H9 (cell line): ENCODE measurements at regions not wholly inside any gene's neighbourhood (a gene's known extent, or its start where the extent isn't known, plus 50 kb on each side); places are given as distances from the start of the nearest gene placed in this dataset.

Source experiments
- DNase-seq: peaks from one replicate; pipeline ENCODE4 v3.0.0-alpha.2; 2017
- H2AFZ ChIP-seq: one replicate; pipeline ENCODE4 v1.6.1; 2013; ENCODE audit warnings: mild to moderate bottlenecking, low read length, control low read depth, moderate library complexity
- H2AK5ac ChIP-seq: 2 replicates; pipeline ENCODE4 v1.6.1; 2013; ENCODE audit warnings: low read length, control low read depth, mixed read lengths; ENCODE audit not compliant: insufficient read length
- H2BK120ac ChIP-seq: one replicate; pipeline ENCODE4 v1.6.1; 2013; ENCODE audit warnings: low read depth, mild to moderate bottlenecking, low read length, control low read depth, inconsistent platforms; ENCODE audit not compliant: poor library complexity, severe bottlenecking
- H2BK12ac ChIP-seq: 2 replicates; pipeline ENCODE4 v1.6.1; 2013; ENCODE audit warnings: low read length, control low read depth, mixed read lengths, low read depth; ENCODE audit not compliant: insufficient read length
- H2BK15ac ChIP-seq: 2 replicates; pipeline ENCODE4 v1.6.1; 2013; ENCODE audit warnings: low read depth, low read length, control low read depth
- H2BK20ac ChIP-seq: one replicate; pipeline ENCODE4 v1.6.1; 2013; ENCODE audit warnings: low read depth, mild to moderate bottlenecking, low read length, control low read depth, inconsistent platforms; ENCODE audit not compliant: poor library complexity, severe bottlenecking
- H2BK5ac ChIP-seq: 2 replicates; pipeline ENCODE4 v1.6.1; 2013; ENCODE audit warnings: low read length, control low read depth, mixed read lengths; ENCODE audit not compliant: insufficient read length
- H3K14ac ChIP-seq: 2 replicates; pipeline ENCODE4 v1.6.1; 2013; ENCODE audit warnings: low read length, control low read depth; ENCODE audit not compliant: insufficient read depth
- H3K18ac ChIP-seq: 2 replicates; pipeline ENCODE4 v1.6.1; 2013; ENCODE audit warnings: low read depth, mild to moderate bottlenecking, mixed read lengths, low read length, control low read depth; ENCODE audit not compliant: insufficient read length
- H3K23ac ChIP-seq: 2 replicates; pipeline ENCODE4 v1.6.1; 2013; ENCODE audit warnings: low read length, control low read depth, mixed read lengths, low read depth; ENCODE audit not compliant: insufficient read length
- H3K23me2 ChIP-seq: 2 replicates; pipeline ENCODE4 v1.6.1; 2013; ENCODE audit warnings: low read depth, mild to moderate bottlenecking, mixed read lengths, low read length, control low read depth; ENCODE audit not compliant: insufficient read length, poor library complexity, severe bottlenecking
- H3K27ac ChIP-seq: 2 replicates; pipeline ENCODE4 v1.5.1; 2013; ENCODE audit warnings: low read length, control low read depth, mixed read lengths, low read depth; ENCODE audit not compliant: insufficient read length
- H3K27me3 ChIP-seq: 2 replicates; pipeline ENCODE4 v1.6.1; 2013; ENCODE audit warnings: low read length, control low read depth, inconsistent platforms; ENCODE audit not compliant: insufficient read depth
- H3K4ac ChIP-seq: 2 replicates; pipeline ENCODE4 v1.6.1; 2013; ENCODE audit warnings: low read depth, mild to moderate bottlenecking, control low read depth, inconsistent platforms, low read length, moderate library complexity
- H3K4me1 ChIP-seq: 2 replicates; pipeline ENCODE4 v1.6.1; 2013; ENCODE audit warnings: low read length, control low read depth, inconsistent platforms; ENCODE audit not compliant: insufficient read depth
- H3K4me2 ChIP-seq: 2 replicates; pipeline ENCODE4 v1.6.1; 2013; ENCODE audit warnings: low read length, control low read depth, mixed read lengths; ENCODE audit not compliant: insufficient read length, insufficient read depth
- H3K56ac ChIP-seq: 2 replicates; pipeline ENCODE4 v1.6.1; 2013; ENCODE audit warnings: low read depth, mild to moderate bottlenecking, mixed read lengths, low read length, control low read depth; ENCODE audit not compliant: insufficient read length
- H3K79me1 ChIP-seq: 2 replicates; pipeline ENCODE4 v1.6.1; 2013; ENCODE audit warnings: low read depth, mild to moderate bottlenecking, moderate library complexity, low read length, control low read depth, inconsistent platforms; ENCODE audit not compliant: insufficient read depth, poor library complexity, severe bottlenecking
- H3K79me2 ChIP-seq: 2 replicates; pipeline ENCODE4 v1.6.1; 2013; ENCODE audit warnings: low read length, control low read depth, inconsistent platforms; ENCODE audit not compliant: insufficient read depth
- H3K9ac ChIP-seq: 2 replicates; pipeline ENCODE4 v1.6.1; 2013; ENCODE audit warnings: low read length, control low read depth, mixed read lengths; ENCODE audit not compliant: insufficient read length; ENCODE audit errors: extremely low read depth
- H3K9me3 ChIP-seq: one replicate; pipeline ENCODE4 v1.6.1; 2013; ENCODE audit warnings: low read depth, low read length, inconsistent platforms; ENCODE audit not compliant: control insufficient read depth
- H3T11ph ChIP-seq: one replicate; pipeline ENCODE4 v1.6.1; 2013; ENCODE audit warnings: mild to moderate bottlenecking, low read length, control low read depth, inconsistent platforms
- H4K20me1 ChIP-seq: one replicate; pipeline ENCODE4 v1.6.1; 2013; ENCODE audit not compliant: control insufficient read depth, insufficient read length, insufficient read depth
- H4K5ac ChIP-seq: 2 replicates; pipeline ENCODE4 v1.6.1; 2013; ENCODE audit warnings: low read depth, mild to moderate bottlenecking, mixed read lengths, low read length, control low read depth; ENCODE audit not compliant: insufficient read length
- H4K8ac ChIP-seq: replicated peaks from 2 replicates; pipeline ENCODE4 v1.6.1; 2013; ENCODE audit warnings: low read length, control low read depth, mixed read lengths, low read depth; ENCODE audit not compliant: insufficient read length
- H4K91ac ChIP-seq: 2 replicates; pipeline ENCODE4 v1.6.1; 2013; ENCODE audit warnings: low read depth, mild to moderate bottlenecking, moderate library complexity, mixed read lengths, low read length, control low read depth; ENCODE audit not compliant: insufficient read length
- H3K27ac Mint-ChIP-seq, 3 experiments: 2 replicates in 2 of 3; 3 replicates in 1 of 3; pipeline ENCODE4 v1.8.0; 2020 to 2021; ENCODE audit warnings: mixed read lengths in 3 of 3, mild to moderate bottlenecking in 1 of 3, moderate library complexity in 1 of 3
- H3K27me3 Mint-ChIP-seq: 2 replicates; pipeline ENCODE4 v1.8.0; 2021; ENCODE audit warnings: low read depth, mild to moderate bottlenecking, moderate library complexity, mixed read lengths
- H3K36me3 Mint-ChIP-seq, 3 experiments: 2 replicates in 2 of 3; 3 replicates in 1 of 3; pipeline ENCODE4 v1.8.0; 2020 to 2021; ENCODE audit warnings: low read depth in 3 of 3, mixed read lengths in 3 of 3; ENCODE audit not compliant: insufficient read depth in 1 of 3
- H3K4me1 Mint-ChIP-seq, 2 experiments: 2 replicates each; pipeline ENCODE4 v1.8.0; 2020; ENCODE audit warnings: mixed read lengths in 2 of 2
- H3K4me3 Mint-ChIP-seq, 2 experiments: 2 replicates in 1 of 2; 3 replicates in 1 of 2; pipeline ENCODE4 v1.8.0; 2020 to 2021; ENCODE audit warnings: mild to moderate bottlenecking in 2 of 2, mixed read lengths in 2 of 2, moderate library complexity in 1 of 2
- H3K9me3 Mint-ChIP-seq, 2 experiments: 2 replicates in 1 of 2; 3 replicates in 1 of 2; pipeline ENCODE4 v1.8.0; 2020; ENCODE audit warnings: mild to moderate bottlenecking in 2 of 2, mixed read lengths in 2 of 2, moderate library complexity in 1 of 2
- CTCF ChIP-seq: fragments of 200-600 bp; sonication (generic); conservative IDR thresholded peaks from 3 replicates; pipeline ENCODE4 v1.8.0; 2021; ENCODE audit warnings: antibody characterized with exemption, mild to moderate bottlenecking
- WGBS: extraction: QIAGEN DNeasy Blood & Tissue Kit; methylation state at CpG from one replicate; pipeline ENCODE4 v1.1.7; 2013; ENCODE audit warnings: missing lambda C conversion rate, low lambda C conversion rate, mixed read lengths; ENCODE audit not compliant: insufficient read length; ENCODE audit errors: extremely low coverage; 5-methylcytosine and 5-hydroxymethylcytosine counted together

GRCh38 chr15:95497634-95498033 lies 832.9 kb upstream of the NR2F2 start:
- Histone ChIP-seq H3K79me1 (no peaks in the 10 kb centered on the region), H3K18ac (no peak overlapping the region), H3K4me2 (no peak overlapping the region), H2BK12ac (no peak overlapping the region), H4K5ac (no peak overlapping the region), H4K91ac (no peak overlapping the region), H3K4me1 (no peaks in the 10 kb centered on the region), H2AFZ (no peak overlapping the region), H3K9me3 (no peaks in the 10 kb centered on the region), H2BK20ac (no peak overlapping the region), H3K27me3 (no peaks in the 10 kb centered on the region), H4K20me1 (no peaks in the 10 kb centered on the region), H3K79me2 (no peaks in the 10 kb centered on the region), H2BK15ac (no peak overlapping the region), H3K14ac (no peak overlapping the region), H3K23ac (no peak overlapping the region), H3T11ph (no peak overlapping the region), H2BK5ac (no peak overlapping the region), H3K9ac (no peak overlapping the region), H2BK120ac (no peak overlapping the region), H3K27ac (no peak overlapping the region), H2AK5ac (no peak overlapping the region), H3K4ac (no peak overlapping the region), H4K8ac (no peak overlapping the region), H3K56ac (no peak overlapping the region), H3K23me2 (no peaks in the 10 kb centered on the region)
- Mint-ChIP-seq H3K27ac (no peak overlapping the region), H3K36me3 (no peaks in the 10 kb centered on the region), H3K27me3 (peaks cover 1% of the 10 kb centered on the region; the same call in 1 of the 2 replicates), H3K4me1 (peaks cover 9 to 17% of the 10 kb centered on the region in 2 experiments), H3K9me3 (no peaks in the 10 kb centered on the region), H3K4me3 (no peak overlapping the region)
- no CpG with 5 or more reads among the region's 11 CpGs for WGBS
- no peak for DNase-seq
- TF ChIP-seq CTCF, result no peak
